ENCODE measurements at regions not wholly inside any gene's neighbourhood (a gene's known extent, or its start where the extent isn't known, plus 50 kb on each side); places are given as distances from the start of the nearest gene placed in this dataset.

GRCh38 chr4:179768996-179769395 is 2326.8 kb upstream of the AGA start:
- DNase-seq (ENCODE audit: low spot score), result no peak

- no peak for DNase-seq (ENCODE audit: low spot score)
Observed at GRCh38 chr4:179797738-179798137, 2355.5 kb upstream of the AGA start.

- DNase-seq (ENCODE audit: low spot score), result no peak
Observed at GRCh38 chr4:179803857-179804256, 2361.6 kb upstream of the AGA start.

GRCh38 chr4:179804440-179804839 is 2362.2 kb upstream of the AGA start:
- no peak for DNase-seq (ENCODE audit: low spot score)

- no peak for DNase-seq (ENCODE audit: low spot score)
Observed at GRCh38 chr4:179817317-179817716, 2375.1 kb upstream of the AGA start.

GRCh38 chr4:179823342-179823741 is 2381.1 kb upstream of the AGA start:
- no peak for DNase-seq (ENCODE audit: low spot score)

GRCh38 chr4:179831274-179831673 is 2389.0 kb upstream of the AGA start:
- DNase-seq (ENCODE audit: low spot score), result no peak

GRCh38 chr4:179836179-179837075 is 2394.2 kb upstream of the AGA start:
- DNase-seq (ENCODE audit: low spot score), result no peak

GRCh38 chr4:179843370-179843769 is 2399.8 kb upstream of the TENM3 start:
- DNase-seq (ENCODE audit: low spot score), result no peak

GRCh38 chr4:179855469-179855868 is 2387.7 kb upstream of the TENM3 start:
- no peak for DNase-seq (ENCODE audit: low spot score)

GRCh38 chr4:179858221-179858620 is 2385.0 kb upstream of the TENM3 start:
- no peak for DNase-seq (ENCODE audit: low spot score)

GRCh38 chr4:179867300-179867878 is 2375.8 kb upstream of the TENM3 start:
- peak; percentile 74 for DNase-seq (ENCODE audit: low spot score)

GRCh38 chr4:179871726-179872125 is 2371.5 kb upstream of the TENM3 start:
- DNase-seq (ENCODE audit: low spot score), result no peak

GRCh38 chr4:179872755-179873154 is 2370.4 kb upstream of the TENM3 start:
- DNase-seq (ENCODE audit: low spot score), result no peak

GRCh38 chr4:179880756-179881155 is 2362.4 kb upstream of the TENM3 start:
- DNase-seq (ENCODE audit: low spot score), result no peak

GRCh38 chr4:179894066-179894778 is 2349.0 kb upstream of the TENM3 start:
- no peak for DNase-seq (ENCODE audit: low spot score)

GRCh38 chr4:179919587-179919986 is 2323.6 kb upstream of the TENM3 start:
- DNase-seq (ENCODE audit: low spot score), result no peak

GRCh38 chr4:179927473-179927872 is 2315.7 kb upstream of the TENM3 start:
- no peak for DNase-seq (ENCODE audit: low spot score)

GRCh38 chr4:179941911-179942310 is 2301.3 kb upstream of the TENM3 start:
- DNase-seq (ENCODE audit: low spot score), result no peak

GRCh38 chr4:179976777-179977176 is 2266.4 kb upstream of the TENM3 start:
- no peak for DNase-seq (ENCODE audit: low spot score)

GRCh38 chr4:179977378-179977777 is 2265.8 kb upstream of the TENM3 start:
- no peak for DNase-seq (ENCODE audit: low spot score)

- no peak for DNase-seq (ENCODE audit: low spot score)
Observed at GRCh38 chr4:179981161-179981560, 2262.0 kb upstream of the TENM3 start.

GRCh38 chr4:179989975-179990374 is 2253.2 kb upstream of the TENM3 start:
- no peak for DNase-seq (ENCODE audit: low spot score)
